Neuronal stem cell (in vitro differentiated cells): ENCODE measurements at regions not wholly inside any gene's neighbourhood (a gene's known extent, or its start where the extent isn't known, plus 50 kb on each side); places are given as distances from the start of the nearest gene placed in this dataset.

Source experiments
- DNase-seq: peaks from one replicate; pipeline ENCODE4 v3.0.0-alpha.2; 2013; ENCODE audit warnings: low spot score
- H2AFZ ChIP-seq: one replicate; pipeline ENCODE4 v1.6.1; 2013; ENCODE audit warnings: mild to moderate bottlenecking, low read length, inconsistent platforms
- H2AK5ac ChIP-seq: 2 replicates; pipeline ENCODE4 v1.6.1; 2013; ENCODE audit warnings: low read depth, mild to moderate bottlenecking, inconsistent platforms, low read length, moderate library complexity, mixed read lengths
- H2BK120ac ChIP-seq: 2 replicates; pipeline ENCODE4 v1.6.1; 2013; ENCODE audit warnings: low read depth, mild to moderate bottlenecking, inconsistent platforms, low read length, moderate library complexity, mixed read lengths
- H2BK12ac ChIP-seq: one replicate; pipeline ENCODE4 v1.6.1; 2013; ENCODE audit warnings: low read length, inconsistent platforms
- H2BK15ac ChIP-seq: 2 replicates; pipeline ENCODE4 v1.6.1; 2013; ENCODE audit warnings: mild to moderate bottlenecking, low read length, inconsistent platforms, mixed read lengths
- H2BK5ac ChIP-seq: one replicate; pipeline ENCODE4 v1.6.1; 2013; ENCODE audit warnings: inconsistent platforms, mild to moderate bottlenecking, low read length, moderate library complexity
- H3K14ac ChIP-seq: one replicate; pipeline ENCODE4 v1.6.1; 2013; ENCODE audit warnings: low read length, inconsistent platforms
- H3K18ac ChIP-seq: 2 replicates; pipeline ENCODE4 v1.6.1; 2013; ENCODE audit warnings: low read length, inconsistent platforms
- H3K23ac ChIP-seq: 2 replicates; pipeline ENCODE4 v1.6.1; 2013; ENCODE audit warnings: low read depth, mild to moderate bottlenecking, mixed read lengths, low read length, inconsistent platforms; ENCODE audit not compliant: poor library complexity
- H3K27ac ChIP-seq: replicated peaks from 3 replicates; pipeline ENCODE4 v1.5.1; 2013; ENCODE audit warnings: low read length, inconsistent platforms
- H3K27me3 ChIP-seq, 3 experiments: 2 replicates each; pipeline ENCODE4 v1.6.1; 2013; ENCODE audit warnings: low read length in 3 of 3, mild to moderate bottlenecking in 2 of 3, inconsistent platforms in 1 of 3, low read depth in 1 of 3, mixed read lengths in 1 of 3, moderate library complexity in 1 of 3; ENCODE audit not compliant: control insufficient read depth in 3 of 3, insufficient read depth in 3 of 3
- H3K36me3 ChIP-seq, 2 donors: replicated peaks in 1 of 2; 2 replicates each; pipeline ENCODE4 v1.6.1; 2013; ENCODE audit warnings: low read length in 2 of 2; ENCODE audit not compliant: control insufficient read depth in 2 of 2, insufficient read depth in 2 of 2
- H3K4ac ChIP-seq: 2 replicates; pipeline ENCODE4 v1.6.1; 2013; ENCODE audit warnings: inconsistent platforms, mild to moderate bottlenecking, low read length, moderate library complexity
- H3K4me1 ChIP-seq, 2 donors: 1 replicate in 1 of 2; 2 replicates in 1 of 2; pipeline ENCODE4 v1.6.1; 2013; ENCODE audit warnings: low read length in 2 of 2, low read depth in 1 of 2; ENCODE audit not compliant: control insufficient read depth in 2 of 2, insufficient read depth in 1 of 2
- H3K4me2 ChIP-seq: one replicate; pipeline ENCODE4 v1.6.1; 2013; ENCODE audit warnings: mild to moderate bottlenecking, low read length, inconsistent platforms; ENCODE audit not compliant: insufficient read depth, poor library complexity, severe bottlenecking
- H3K4me3 ChIP-seq, 2 donors: 2 replicates each; pipeline ENCODE4 v1.5.1; 2013; ENCODE audit warnings: low read length in 2 of 2, mild to moderate bottlenecking in 2 of 2, inconsistent platforms in 1 of 2, moderate library complexity in 1 of 2
- H3K79me1 ChIP-seq: one replicate; pipeline ENCODE4 v1.6.1; 2013; ENCODE audit warnings: low read depth, mild to moderate bottlenecking, inconsistent platforms, low read length, moderate library complexity
- H3K9ac ChIP-seq: one replicate; pipeline ENCODE4 v1.6.1; 2013; ENCODE audit warnings: mild to moderate bottlenecking, low read depth, low read length, inconsistent platforms; ENCODE audit not compliant: poor library complexity
- H3K9me3 ChIP-seq, 2 donors: replicated peaks in 1 of 2; 2 replicates each; pipeline versions ENCODE3 to v1.6.1; 2013; ENCODE audit warnings: low read length in 2 of 2, mild to moderate bottlenecking in 2 of 2, inconsistent platforms in 1 of 2, low read depth in 1 of 2, mixed read lengths in 1 of 2, moderate library complexity in 1 of 2; ENCODE audit not compliant: control insufficient read depth in 2 of 2, insufficient read depth in 1 of 2
- H4K8ac ChIP-seq: one replicate; pipeline ENCODE4 v1.6.1; 2013; ENCODE audit warnings: low read depth, mild to moderate bottlenecking, inconsistent platforms, low read length, moderate library complexity
- H4K91ac ChIP-seq: one replicate; pipeline ENCODE4 v1.6.1; 2013; ENCODE audit warnings: low read length, low read depth, mild to moderate bottlenecking, inconsistent platforms; ENCODE audit not compliant: poor library complexity
- WGBS, 2 donors: extraction: QIAGEN DNeasy Blood & Tissue Kit; methylation state at CpG; one replicate each; pipeline ENCODE4 v1.1.7; 2013; ENCODE audit warnings: missing lambda C conversion rate in 2 of 2, mixed read lengths in 1 of 2; ENCODE audit not compliant: insufficient read length in 2 of 2, insufficient replicate concordance in 1 of 2; ENCODE audit errors: extremely low coverage in 2 of 2; 5-methylcytosine and 5-hydroxymethylcytosine counted together

DNA sequence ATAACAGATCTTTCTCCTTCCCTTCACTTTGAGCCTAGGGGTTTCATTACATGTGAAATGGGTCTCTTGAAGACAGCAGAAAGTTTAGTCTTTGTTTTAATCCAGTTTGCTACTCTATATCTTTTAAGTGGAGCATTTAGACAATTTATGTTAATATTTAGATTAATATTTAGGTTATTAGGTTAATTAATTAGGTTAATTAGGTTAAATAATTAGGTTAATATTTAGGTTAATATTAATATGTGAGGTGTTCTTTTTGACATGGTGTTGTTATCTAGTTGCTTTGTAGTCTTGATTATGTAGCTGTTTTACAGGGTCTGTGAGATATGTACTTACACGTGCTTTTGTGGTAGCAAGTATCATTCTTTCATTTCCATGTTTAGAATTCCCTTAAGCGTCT lies 312.9 kb downstream of the NEK10 start:
- Histone ChIP-seq H2BK12ac (no peak overlapping the region), H3K4me3 (no peak overlapping the region), H3K4ac (no peak overlapping the region), H2AFZ (no peak overlapping the region), H3K36me3 (no peaks in the 10 kb centered on the region), H3K4me1 (no peaks in the 10 kb centered on the region), H2BK120ac (no peak overlapping the region), H3K23ac (no peak overlapping the region), H4K8ac (no peak overlapping the region), H3K27me3 (no peaks in the 10 kb centered on the region), H3K27ac (no peak overlapping the region), H2AK5ac (no peak overlapping the region), H3K9me3 (no peaks in the 10 kb centered on the region), H3K14ac (no peak overlapping the region), H2BK5ac (no peak overlapping the region), H2BK15ac (no peak overlapping the region), H3K4me2 (no peak overlapping the region), H4K91ac (no peak overlapping the region), H3K79me1 (no peaks in the 10 kb centered on the region), H3K9ac (no peak overlapping the region), H3K18ac (no peak overlapping the region)
- no CpG with 5 or more reads among the region's 2 CpGs for WGBS, 2 donors
- no peak for DNase-seq

GRCh38 chr3:27059489-27059888 lies 309.7 kb downstream of the NEK10 start:
- Histone ChIP-seq H2AK5ac (no peak overlapping the region), H3K9ac (no peak overlapping the region), H3K23ac (no peak overlapping the region), H3K14ac (no peak overlapping the region), H3K36me3 (no peaks in the 10 kb centered on the region), H3K4me3 (no peak overlapping the region), H4K91ac (no peak overlapping the region), H3K4ac (no peak overlapping the region), H2BK12ac (no peak overlapping the region), H3K27me3 (no peaks in the 10 kb centered on the region), H3K4me1 (no peaks in the 10 kb centered on the region), H2BK15ac (no peak overlapping the region), H4K8ac (no peak overlapping the region), H3K4me2 (no peak overlapping the region), H3K79me1 (no peaks in the 10 kb centered on the region), H3K9me3 (no peaks in the 10 kb centered on the region), H3K18ac (no peak overlapping the region), H2BK120ac (no peak overlapping the region), H3K27ac (no peak overlapping the region), H2BK5ac (no peak overlapping the region), H2AFZ (no peak overlapping the region)
- no peak for DNase-seq
